ENCODE measurements at regions not wholly inside any gene's neighbourhood (a gene's known extent, or its start where the extent isn't known, plus 50 kb on each side); places are given as distances from the start of the nearest gene placed in this dataset.

DNA sequence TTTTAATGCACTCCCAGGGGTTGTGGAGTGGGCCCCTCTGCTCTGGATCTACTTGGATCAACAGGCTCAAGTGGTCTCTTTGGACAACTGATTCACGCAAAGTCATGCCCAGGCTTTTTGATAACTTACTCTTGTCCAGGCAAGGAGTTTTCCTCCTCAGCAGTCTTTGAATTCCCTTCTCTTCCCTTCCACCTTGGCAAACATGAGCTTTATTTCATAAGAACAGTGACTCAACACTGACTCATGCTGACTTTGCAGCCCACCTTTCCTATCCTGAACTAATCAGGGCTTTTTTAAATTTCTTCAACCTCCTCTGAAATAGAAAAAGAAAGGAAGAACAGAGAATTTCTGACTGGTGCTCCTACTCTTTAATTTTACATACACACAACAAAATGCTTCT, 132.1 kb upstream of the LDB2 start:
- TF ChIP-seq, protein P1, sequence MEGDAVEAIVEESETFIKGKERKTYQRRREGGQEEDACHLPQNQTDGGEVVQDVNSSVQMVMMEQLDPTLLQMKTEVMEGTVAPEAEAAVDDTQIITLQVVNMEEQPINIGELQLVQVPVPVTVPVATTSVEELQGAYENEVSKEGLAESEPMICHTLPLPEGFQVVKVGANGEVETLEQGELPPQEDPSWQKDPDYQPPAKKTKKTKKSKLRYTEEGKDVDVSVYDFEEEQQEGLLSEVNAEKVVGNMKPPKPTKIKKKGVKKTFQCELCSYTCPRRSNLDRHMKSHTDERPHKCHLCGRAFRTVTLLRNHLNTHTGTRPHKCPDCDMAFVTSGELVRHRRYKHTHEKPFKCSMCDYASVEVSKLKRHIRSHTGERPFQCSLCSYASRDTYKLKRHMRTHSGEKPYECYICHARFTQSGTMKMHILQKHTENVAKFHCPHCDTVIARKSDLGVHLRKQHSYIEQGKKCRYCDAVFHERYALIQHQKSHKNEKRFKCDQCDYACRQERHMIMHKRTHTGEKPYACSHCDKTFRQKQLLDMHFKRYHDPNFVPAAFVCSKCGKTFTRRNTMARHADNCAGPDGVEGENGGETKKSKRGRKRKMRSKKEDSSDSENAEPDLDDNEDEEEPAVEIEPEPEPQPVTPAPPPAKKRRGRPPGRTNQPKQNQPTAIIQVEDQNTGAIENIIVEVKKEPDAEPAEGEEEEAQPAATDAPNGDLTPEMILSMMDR (conservative IDR thresholded peaks at IDR 0.05; ENCODE audit: low read depth, low read length) = no peak
- no peak for TF ChIP-seq EZH2 (IDR thresholded peaks at IDR 0.05; ENCODE audit: borderline replicate concordance, low read depth, low read length, poor library complexity, severe bottlenecking)
